Adipose tissue (tissue), 3 donors: ENCODE measurements at regions not wholly inside any gene's neighbourhood (a gene's known extent, or its start where the extent isn't known, plus 50 kb on each side); places are given as distances from the start of the nearest gene placed in this dataset.

Experiments
- H3K27ac ChIP-seq: one replicate; pipeline ENCODE4 v1.5.1; 2013; ENCODE audit warnings: low read depth, low read length
- WGBS, 3 donors: extraction: QIAGEN DNeasy Blood & Tissue Kit; methylation state at CpG; one replicate each; pipeline ENCODE4 v1.1.7; 2013; 5-methylcytosine and 5-hydroxymethylcytosine counted together
- donor health status: healthy with polysubstance abuse.
- donor health status: Bipolar disorder and iron deficiency.
- donor health status: healthy.

GRCh38 chr2:66382091-66382490, 52.8 kb upstream of the MEIS1 start:
- H3K27ac ChIP-seq, result no peak overlapping the region
- WGBS, 3 donors, result 77 to 85% (median 83%) methylated on average over 1 of the region's 1 CpG

- H3K27ac ChIP-seq, result no peak overlapping the region
These were observed 55.5 kb upstream of the MEIS1 start for GRCh38 chr2:66379473-66379872.

GRCh38 chr2:66377832-66378231, 57.1 kb upstream of the MEIS1 start:
- 71 to 83% (median 77%) methylated on average over 6 of the region's 6 CpGs for WGBS, 3 donors

GRCh38 chr2:66370824-66371223, 64.1 kb upstream of the MEIS1 start:
- H3K27ac ChIP-seq, result no peak overlapping the region
- 80 to 88% (median 86%) methylated on average over 2 of the region's 2 CpGs for WGBS, 3 donors

More at GRCh38 chr2:66377832-66378231, 57.1 kb upstream of the MEIS1 start:
- H3K27ac ChIP-seq, result no peak overlapping the region

- no peak overlapping the region for H3K27ac ChIP-seq
- 80 to 83% (median 82%) methylated on average over 2 of the region's 2 CpGs for WGBS, 3 donors
These were observed 68.3 kb upstream of the MEIS1 start for GRCh38 chr2:66366619-66367018.

- H3K27ac ChIP-seq, result no peak overlapping the region
- 47 to 58% (median 54%) methylated on average over 7 of the region's 7 CpGs for WGBS, 3 donors
These were observed 70.2 kb upstream of the MEIS1 start for GRCh38 chr2:66364495-66365333.

- 75 to 79% (median 78%) methylated on average over 6 of the region's 6 CpGs for WGBS, 3 donors
- no peak overlapping the region for H3K27ac ChIP-seq
These were observed 72.2 kb upstream of the MEIS1 start for GRCh38 chr2:66362701-66363100.

GRCh38 chr2:66346231-66346664, 88.7 kb upstream of the MEIS1 start:
- WGBS, 3 donors, result 43 to 57% (median 51%) methylated on average over 4 of the region's 4 CpGs
- H3K27ac ChIP-seq, result no peak overlapping the region

GRCh38 chr2:66344087-66344663, 90.8 kb upstream of the MEIS1 start:
- no peak overlapping the region for H3K27ac ChIP-seq
- WGBS, 3 donors, result 83 to 97% (median 91%) methylated on average over 1 of the region's 1 CpG

GRCh38 chr2:66343259-66343658, 91.7 kb upstream of the MEIS1 start:
- WGBS, 3 donors, result 47 to 79% (median 74%) methylated on average over 1 of the region's 1 CpG
- H3K27ac ChIP-seq, result no peak overlapping the region

- WGBS, 3 donors, result 74 to 92% (median 89%) methylated on average over 5 of the region's 5 CpGs
These were observed 94.4 kb upstream of the MEIS1 start for GRCh38 chr2:66340521-66340920.

GRCh38 chr2:66334237-66335029, 100.5 kb upstream of the MEIS1 start:
- WGBS, 3 donors, result 71 to 83% (median 80%) methylated on average over 10 of the region's 10 CpGs

More at GRCh38 chr2:66340521-66340920, 94.4 kb upstream of the MEIS1 start:
- no peak overlapping the region for H3K27ac ChIP-seq

GRCh38 chr2:66331176-66331575, 103.7 kb upstream of the MEIS1 start:
- H3K27ac ChIP-seq, result no peak overlapping the region
- 85 to 92% (median 88%) methylated on average over 5 of the region's 5 CpGs for WGBS, 3 donors

More at GRCh38 chr2:66334237-66335029, 100.5 kb upstream of the MEIS1 start:
- no peak overlapping the region for H3K27ac ChIP-seq

GRCh38 chr2:66329081-66329605, 105.8 kb upstream of the MEIS1 start:
- no peak overlapping the region for H3K27ac ChIP-seq
- 82 to 85% (median 83%) methylated on average over 5 of the region's 5 CpGs for WGBS, 3 donors

GRCh38 chr2:66327066-66327740, 107.7 kb upstream of the MEIS1 start:
- WGBS, 3 donors, result 90 to 96% (median 93%) methylated on average over 5 of the region's 5 CpGs
- H3K27ac ChIP-seq, result no peak overlapping the region

- H3K27ac ChIP-seq, result no peak overlapping the region
- WGBS, 3 donors, result 81 to 89% (median 89%) methylated on average over 4 of the region's 4 CpGs
These were observed 109.9 kb upstream of the MEIS1 start for GRCh38 chr2:66324909-66325528.

- WGBS, 3 donors, result 79 to 83% (median 83%) methylated on average over 6 of the region's 6 CpGs
- no peak overlapping the region for H3K27ac ChIP-seq
These were observed 110.6 kb upstream of the MEIS1 start for GRCh38 chr2:66324356-66324755.

GRCh38 chr2:66323406-66323805, 111.5 kb upstream of the MEIS1 start:
- WGBS, 3 donors, result 49 to 52% (median 50%) methylated on average over 8 of the region's 8 CpGs
- no peak overlapping the region for H3K27ac ChIP-seq
